Nephron (organoid): ENCODE measurements at regions not wholly inside any gene's neighbourhood (a gene's known extent, or its start where the extent isn't known, plus 50 kb on each side); places are given as distances from the start of the nearest gene placed in this dataset.

ENCODE experiments used
- H3K27ac Mint-ChIP-seq, 3 experiments: 2 replicates each; pipeline ENCODE4 v1.8.0; 2020; ENCODE audit warnings: mixed read lengths in 3 of 3, mild to moderate bottlenecking in 2 of 3, moderate library complexity in 1 of 3
- H3K27me3 Mint-ChIP-seq: 2 replicates; pipeline ENCODE4 v1.8.0; 2021; ENCODE audit warnings: low read depth, mild to moderate bottlenecking, moderate library complexity, mixed read lengths
- H3K36me3 Mint-ChIP-seq: 2 replicates; pipeline ENCODE4 v1.8.0; 2020; ENCODE audit warnings: low read depth, mixed read lengths
- H3K4me1 Mint-ChIP-seq: 2 replicates; pipeline ENCODE4 v1.8.0; 2020; ENCODE audit warnings: mixed read lengths
- H3K4me3 Mint-ChIP-seq, 3 experiments: 2 replicates each; pipeline ENCODE4 v1.8.0; 2020; ENCODE audit warnings: mild to moderate bottlenecking in 3 of 3, mixed read lengths in 3 of 3, moderate library complexity in 2 of 3
- H3K9me3 Mint-ChIP-seq: 2 replicates; pipeline ENCODE4 v1.8.0; 2020; ENCODE audit warnings: mixed read lengths
- CTCF ChIP-seq, 3 experiments: fragments of 200-600 bp; sonication (generic); IDR thresholded peaks; one replicate each; pipeline ENCODE4 v1.5.0; 2021; ENCODE audit warnings: antibody characterized with exemption in 3 of 3; ENCODE audit not compliant: unreplicated experiment in 3 of 3

GRCh38 chr14:54133896-54134295, 177.3 kb upstream of the BMP4 start:
- TF ChIP-seq CTCF (IDR thresholded peaks at IDR 0.05; ENCODE audit: unreplicated experiment in 3 of 3), result no peak

GRCh38 chr14:54135804-54136280, 179.2 kb upstream of the BMP4 start:
- Mint-ChIP-seq H3K27me3 (no peaks in the 10 kb centered on the region), H3K27ac (peak overlapping the region in 1 of 3 experiments; percentile 42), H3K4me3 (no peak overlapping the region), H3K4me1 (peaks cover 14% of the 10 kb centered on the region), H3K36me3 (no peaks in the 10 kb centered on the region), H3K9me3 (peaks cover 2% of the 10 kb centered on the region)
- no peak for TF ChIP-seq CTCF (IDR thresholded peaks at IDR 0.05; ENCODE audit: unreplicated experiment in 3 of 3)

More at GRCh38 chr14:54133896-54134295, 177.3 kb upstream of the BMP4 start:
- H3K27me3 Mint-ChIP-seq, result no peaks in the 10 kb centered on the region
- no peaks in the 10 kb centered on the region for H3K9me3 Mint-ChIP-seq
- H3K4me1 Mint-ChIP-seq, result peaks cover 8% of the 10 kb centered on the region
- H3K36me3 Mint-ChIP-seq, result no peaks in the 10 kb centered on the region
- peak overlapping the region; percentile 79 to 94 (median 86) for H3K27ac Mint-ChIP-seq
- no peak overlapping the region for H3K4me3 Mint-ChIP-seq

GRCh38 chr14:54136894-54137613, 180.4 kb upstream of the BMP4 start:
- peaks cover 2% of the 10 kb centered on the region for H3K9me3 Mint-ChIP-seq
- no peak overlapping the region for H3K4me3 Mint-ChIP-seq
- no peak overlapping the region for H3K27ac Mint-ChIP-seq
- peaks cover 19% of the 10 kb centered on the region for H3K4me1 Mint-ChIP-seq
- TF ChIP-seq CTCF (IDR thresholded peaks at IDR 0.05; ENCODE audit: unreplicated experiment in 3 of 3), result no peak
- peaks cover under 1% of the 10 kb centered on the region for H3K27me3 Mint-ChIP-seq
- H3K36me3 Mint-ChIP-seq, result no peaks in the 10 kb centered on the region

- no peak for TF ChIP-seq CTCF (IDR thresholded peaks at IDR 0.05; ENCODE audit: unreplicated experiment in 3 of 3)
- H3K27ac Mint-ChIP-seq, result no peak overlapping the region
- peaks cover 19% of the 10 kb centered on the region for H3K4me1 Mint-ChIP-seq
- H3K9me3 Mint-ChIP-seq, result peaks cover 2% of the 10 kb centered on the region
- H3K27me3 Mint-ChIP-seq, result peaks cover 4% of the 10 kb centered on the region
- H3K36me3 Mint-ChIP-seq, result no peaks in the 10 kb centered on the region
- H3K4me3 Mint-ChIP-seq, result no peak overlapping the region
These were observed 181.0 kb upstream of the BMP4 start for GRCh38 chr14:54137614-54137961.

GRCh38 chr14:54138024-54138353, 181.4 kb upstream of the BMP4 start:
- peaks cover 5% of the 10 kb centered on the region for H3K27me3 Mint-ChIP-seq
- H3K36me3 Mint-ChIP-seq, result no peaks in the 10 kb centered on the region
- peaks cover 3% of the 10 kb centered on the region for H3K9me3 Mint-ChIP-seq
- no peak for TF ChIP-seq CTCF (IDR thresholded peaks at IDR 0.05; ENCODE audit: unreplicated experiment in 3 of 3)
- H3K27ac Mint-ChIP-seq, result no peak overlapping the region
- no peak overlapping the region for H3K4me3 Mint-ChIP-seq
- peaks cover 19% of the 10 kb centered on the region for H3K4me1 Mint-ChIP-seq
